ENCODE measurements at regions not wholly inside any gene's neighbourhood (a gene's known extent, or its start where the extent isn't known, plus 50 kb on each side); places are given as distances from the start of the nearest gene placed in this dataset.
"Not testable (repeated sequence)": the region's sequence is repeated elsewhere in the genome, so short reads cannot be mapped to it uniquely, and the experiment has no call there.

GRCh38 chr20:48524582-48524981 is 303.2 kb downstream of the PREX1 start:
- no peaks in the 10 kb centered on the region for H3K4me1 Mint-ChIP-seq (ENCODE audit: low read depth)
- H3K27ac Mint-ChIP-seq: no peak overlapping the region
- H3K9me3 Mint-ChIP-seq: no peaks in the 10 kb centered on the region
- intact Hi-C loops (cut with micrococcal nuclease): no loop called here
- H3K27me3 Mint-ChIP-seq (ENCODE audit: low read depth): peaks cover 3% of the 10 kb centered on the region
- no peak for DNase-seq (ENCODE audit: low spot score)
- no peaks in the 10 kb centered on the region for H3K36me3 Mint-ChIP-seq (ENCODE audit: low read depth)
- H3K4me3 Mint-ChIP-seq (ENCODE audit: low read depth): no peak overlapping the region

- intact Hi-C loops (cut with micrococcal nuclease): no loop called here
- H3K27me3 Mint-ChIP-seq (ENCODE audit: low read depth): no peaks in the 10 kb centered on the region
- no peak for DNase-seq (ENCODE audit: low spot score)
- no peaks in the 10 kb centered on the region for H3K4me1 Mint-ChIP-seq (ENCODE audit: low read depth)
- no peak overlapping the region for H3K4me3 Mint-ChIP-seq (ENCODE audit: low read depth)
- H3K36me3 Mint-ChIP-seq (ENCODE audit: low read depth): no peaks in the 10 kb centered on the region
- no peak overlapping the region for H3K27ac Mint-ChIP-seq
- no peaks in the 10 kb centered on the region for H3K9me3 Mint-ChIP-seq
Observed at GRCh38 chr20:48523191-48523995, 304.4 kb downstream of the PREX1 start.

GRCh38 chr20:48521121-48521520 is 306.7 kb downstream of the PREX1 start:
- Mint-ChIP-seq H3K4me1 (ENCODE audit: low read depth) (no peaks in the 10 kb centered on the region), H3K4me3 (ENCODE audit: low read depth) (no peak overlapping the region), H3K36me3 (ENCODE audit: low read depth) (no peaks in the 10 kb centered on the region), H3K27me3 (ENCODE audit: low read depth) (no peaks in the 10 kb centered on the region), H3K9me3 (no peaks in the 10 kb centered on the region), H3K27ac (no peak overlapping the region)
- intact Hi-C loops (cut with micrococcal nuclease): no loop called here
- no peak for DNase-seq (ENCODE audit: low spot score)

GRCh38 chr20:48516196-48516595 is 311.6 kb downstream of the PREX1 start:
- H3K9me3 Mint-ChIP-seq; H3K4me3 Mint-ChIP-seq (ENCODE audit: low read depth); H3K27ac Mint-ChIP-seq; H3K36me3 Mint-ChIP-seq (ENCODE audit: low read depth); H3K4me1 Mint-ChIP-seq (ENCODE audit: low read depth); H3K27me3 Mint-ChIP-seq (ENCODE audit: low read depth); intact Hi-C loops (cut with micrococcal nuclease); DNase-seq (ENCODE audit: low spot score): not testable (repeated sequence)

GRCh38 chr20:48514577-48514976 is 313.2 kb downstream of the PREX1 start:
- H3K4me3 Mint-ChIP-seq (ENCODE audit: low read depth); H3K27ac Mint-ChIP-seq; H3K4me1 Mint-ChIP-seq (ENCODE audit: low read depth); intact Hi-C loops (cut with micrococcal nuclease); H3K27me3 Mint-ChIP-seq (ENCODE audit: low read depth); H3K36me3 Mint-ChIP-seq (ENCODE audit: low read depth); H3K9me3 Mint-ChIP-seq; DNase-seq (ENCODE audit: low spot score): not testable (repeated sequence)

GRCh38 chr20:48512539-48512938 is 315.3 kb downstream of the PREX1 start:
- H3K36me3 Mint-ChIP-seq (ENCODE audit: low read depth); intact Hi-C loops (cut with micrococcal nuclease); DNase-seq (ENCODE audit: low spot score); H3K27me3 Mint-ChIP-seq (ENCODE audit: low read depth); H3K9me3 Mint-ChIP-seq; H3K4me3 Mint-ChIP-seq (ENCODE audit: low read depth); H3K27ac Mint-ChIP-seq; H3K4me1 Mint-ChIP-seq (ENCODE audit: low read depth): not testable (repeated sequence)

GRCh38 chr20:48505066-48505465 is 322.7 kb downstream of the PREX1 start:
- intact Hi-C loops (cut with micrococcal nuclease); H3K27ac Mint-ChIP-seq; DNase-seq (ENCODE audit: low spot score); H3K4me3 Mint-ChIP-seq (ENCODE audit: low read depth); H3K4me1 Mint-ChIP-seq (ENCODE audit: low read depth); H3K27me3 Mint-ChIP-seq (ENCODE audit: low read depth); H3K9me3 Mint-ChIP-seq; H3K36me3 Mint-ChIP-seq (ENCODE audit: low read depth): not testable (repeated sequence)

GRCh38 chr20:48503166-48503815 is 324.5 kb downstream of the PREX1 start:
- Mint-ChIP-seq H3K36me3 (ENCODE audit: low read depth) (no peaks in the 10 kb centered on the region), H3K4me3 (ENCODE audit: low read depth) (no peak overlapping the region)
- intact Hi-C loops (cut with micrococcal nuclease): no loop called here

GRCh38 chr20:48502758-48503157 is 325.0 kb downstream of the PREX1 start:
- intact Hi-C loops (cut with micrococcal nuclease): no loop called here
- Mint-ChIP-seq H3K4me3 (ENCODE audit: low read depth) (no peak overlapping the region), H3K27me3 (ENCODE audit: low read depth) (no peaks in the 10 kb centered on the region), H3K9me3 (no peaks in the 10 kb centered on the region), H3K27ac (no peak overlapping the region), H3K36me3 (ENCODE audit: low read depth) (no peaks in the 10 kb centered on the region), H3K4me1 (ENCODE audit: low read depth) (no peaks in the 10 kb centered on the region)
- no peak for DNase-seq (ENCODE audit: low spot score)

More at GRCh38 chr20:48503166-48503815, 324.5 kb downstream of the PREX1 start:
- no peaks in the 10 kb centered on the region for H3K27me3 Mint-ChIP-seq (ENCODE audit: low read depth)
- no peaks in the 10 kb centered on the region for H3K4me1 Mint-ChIP-seq (ENCODE audit: low read depth)
- H3K9me3 Mint-ChIP-seq: no peaks in the 10 kb centered on the region
- no peak overlapping the region for H3K27ac Mint-ChIP-seq
- no peak for DNase-seq (ENCODE audit: low spot score)

- Mint-ChIP-seq H3K4me1 (ENCODE audit: low read depth) (no peaks in the 10 kb centered on the region), H3K4me3 (ENCODE audit: low read depth) (no peak overlapping the region), H3K27ac (no peak overlapping the region), H3K36me3 (ENCODE audit: low read depth) (no peaks in the 10 kb centered on the region), H3K27me3 (ENCODE audit: low read depth) (no peaks in the 10 kb centered on the region), H3K9me3 (no peaks in the 10 kb centered on the region)
- intact Hi-C loops (cut with micrococcal nuclease): no loop called here
- DNase-seq (ENCODE audit: low spot score): no peak
Observed at GRCh38 chr20:48502016-48502415, 325.8 kb downstream of the PREX1 start.

- H3K27ac Mint-ChIP-seq; DNase-seq (ENCODE audit: low spot score); H3K36me3 Mint-ChIP-seq (ENCODE audit: low read depth); intact Hi-C loops (cut with micrococcal nuclease); H3K4me1 Mint-ChIP-seq (ENCODE audit: low read depth); H3K9me3 Mint-ChIP-seq; H3K4me3 Mint-ChIP-seq (ENCODE audit: low read depth); H3K27me3 Mint-ChIP-seq (ENCODE audit: low read depth): not testable (repeated sequence)
Observed at GRCh38 chr20:48500900-48501299, 326.9 kb downstream of the PREX1 start.

- intact Hi-C loops (cut with micrococcal nuclease); H3K4me3 Mint-ChIP-seq (ENCODE audit: low read depth); H3K4me1 Mint-ChIP-seq (ENCODE audit: low read depth); H3K27ac Mint-ChIP-seq; H3K27me3 Mint-ChIP-seq (ENCODE audit: low read depth); H3K9me3 Mint-ChIP-seq; DNase-seq (ENCODE audit: low spot score); H3K36me3 Mint-ChIP-seq (ENCODE audit: low read depth): not testable (repeated sequence)
Observed at GRCh38 chr20:48498939-48499338, 328.9 kb downstream of the PREX1 start.

GRCh38 chr20:48498125-48498524 is 329.7 kb downstream of the PREX1 start:
- intact Hi-C loops (cut with micrococcal nuclease); DNase-seq (ENCODE audit: low spot score); H3K27ac Mint-ChIP-seq; H3K27me3 Mint-ChIP-seq (ENCODE audit: low read depth); H3K4me1 Mint-ChIP-seq (ENCODE audit: low read depth); H3K36me3 Mint-ChIP-seq (ENCODE audit: low read depth); H3K4me3 Mint-ChIP-seq (ENCODE audit: low read depth); H3K9me3 Mint-ChIP-seq: not testable (repeated sequence)
